GM12878 (cell line): ENCODE measurements at regions not wholly inside any gene's neighbourhood (a gene's known extent, or its start where the extent isn't known, plus 50 kb on each side); places are given as distances from the start of the nearest gene placed in this dataset.

ENCODE experiments used
- ATAC-seq: fragments of 200-7000 bp; cut with Tn5 transposase; 3 replicates; pipeline ENCODE4 v1.9.1; 2020; ENCODE audit warnings: mild to moderate bottlenecking, moderate library complexity
- BruUV-seq: library from RNA; stranded (reverse); fragments of 400-500 nt; replicated peaks from 2 replicates; lab custom pipeline; 2021; lab: Mats Ljungman, UMichigan
- CTCF ChIA-PET: fragments of 300-600 bp; sonication (Branson Sonifier 250); formaldehyde crosslinking; extraction: SDS; loops from one replicate; lab custom pipeline; 2021; ENCODE audit warnings: inconsistent platforms; lab: Yijun Ruan, JAX
- POLR2A ChIA-PET: fragments of 350-600 bp; formaldehyde crosslinking; extraction: SDS; loops from one replicate; lab custom pipeline; 2021; ENCODE audit warnings: inconsistent platforms; lab: Charles Lee
- RAD21 ChIA-PET: fragments of 300-600 bp; sonication (Branson Sonifier 250); formaldehyde crosslinking; loops from one replicate; lab custom pipeline; 2023; ENCODE audit warnings: antibody characterized with exemption; ENCODE audit not compliant: unreplicated experiment; lab: Charles Lee
- SMC1A ChIA-PET: fragments of 300-600 bp; sonication (Branson Sonifier 250); formaldehyde crosslinking; loops from one replicate; lab custom pipeline; 2023; ENCODE audit not compliant: unreplicated experiment, uncharacterized antibody; lab: Charles Lee
- DNase-seq: peaks from one replicate; pipeline ENCODE4 v3.0.0-alpha.2; 2011; ENCODE audit warnings: low read depth, low spot score
- FAIRE-seq: peaks from 3 replicates; lab custom pipeline; 2011; peaks lifted over from hg19 to GRCh38; lab: Jason Lieb, UNC
- H2AFZ ChIP-seq: 2 replicates; pipeline ENCODE4 v1.6.0; 2011; ENCODE audit warnings: low read depth, low read length, control low read depth; ENCODE audit not compliant: control insufficient read depth
- H3K27ac ChIP-seq: 2 replicates; pipeline ENCODE4 v1.5.1; 2011; ENCODE audit warnings: control low read depth; ENCODE audit not compliant: control insufficient read depth, insufficient read depth
- H3K27me3 ChIP-seq, 2 experiments: replicated peaks in 1 of 2; 2 replicates each; pipeline versions ENCODE4 v1.6.0 to v1.6.1; 2011; ENCODE audit warnings: low read length in 1 of 2; ENCODE audit not compliant: control insufficient read depth in 2 of 2, insufficient read depth in 2 of 2
- H3K36me3 ChIP-seq, 2 experiments: 2 replicates each; pipeline ENCODE4 v1.5.1; 2011; ENCODE audit warnings: low read length in 1 of 2; ENCODE audit not compliant: control insufficient read depth in 2 of 2, insufficient read depth in 2 of 2
- H3K4me1 ChIP-seq: 2 replicates; pipeline ENCODE4 v1.6.1; 2011; ENCODE audit warnings: mild to moderate bottlenecking, low read length, moderate library complexity, mixed read lengths; ENCODE audit not compliant: control insufficient read depth, insufficient read depth
- H3K4me2 ChIP-seq: 2 replicates; pipeline ENCODE4 v1.6.0; 2011; ENCODE audit warnings: control low read depth; ENCODE audit not compliant: control insufficient read depth, insufficient read depth
- H3K4me3 ChIP-seq: fragments of 200-600 bp; sonication (generic); 2 replicates; pipeline ENCODE4 v1.5.1; 2016
- H3K79me2 ChIP-seq: 2 replicates; pipeline ENCODE4 v1.6.0; 2011; ENCODE audit warnings: low read length; ENCODE audit not compliant: control insufficient read depth, insufficient read depth
- H3K9ac ChIP-seq: 2 replicates; pipeline ENCODE4 v1.8.0; 2011; ENCODE audit warnings: low read length, control low read depth, mixed read lengths; ENCODE audit not compliant: control insufficient read depth, insufficient read depth
- H3K9me3 ChIP-seq: replicated peaks from 3 replicates; pipeline ENCODE4 v1.5.1; 2011; ENCODE audit warnings: mild to moderate bottlenecking, low read length; ENCODE audit not compliant: control insufficient read depth, insufficient read depth
- H4K20me1 ChIP-seq: 2 replicates; pipeline ENCODE4 v1.6.0; 2011; ENCODE audit not compliant: control insufficient read depth, insufficient read depth
- BMI1 ChIP-seq: fragments of 450-650 bp; IDR thresholded peaks from 2 replicates; pipeline ENCODE4 v1.6.1; 2016; ENCODE audit warnings: mild to moderate bottlenecking, moderate library complexity, borderline replicate concordance
- CREM ChIP-seq: IDR thresholded peaks from 2 replicates; pipeline ENCODE4 v1.6.1; 2014; ENCODE audit warnings: antibody characterized with exemption, low read depth
- MEF2A ChIP-seq: IDR thresholded peaks from 2 replicates; pipeline ENCODE4 v1.6.1; 2011; ENCODE audit warnings: low read depth, mild to moderate bottlenecking, low read length, moderate library complexity; ENCODE audit not compliant: insufficient read depth
- NFXL1 ChIP-seq: fragments of 450-650 bp; IDR thresholded peaks from 2 replicates; pipeline ENCODE4 v1.6.1; 2017; ENCODE audit warnings: antibody characterized with exemption, mild to moderate bottlenecking, borderline replicate concordance
- PRDM15 ChIP-seq: fragments of 450-650 bp; formaldehyde crosslinking; IDR thresholded peaks from 2 replicates; pipeline ENCODE4 v1.4.0; 2020; ENCODE audit warnings: mild to moderate bottlenecking, moderate library complexity
- RELA ChIP-seq: fragments of 450-650 bp; IDR thresholded peaks from 2 replicates; pipeline ENCODE4 v1.8.0; 2014; ENCODE audit warnings: borderline replicate concordance; ENCODE audit not compliant: partially characterized antibody
- SRF ChIP-seq, 2 experiments: IDR thresholded peaks; 2 replicates each; pipeline ENCODE4 v1.6.1; 2011; ENCODE audit warnings: low read depth in 2 of 2, low read length in 2 of 2, mild to moderate bottlenecking in 1 of 2, moderate library complexity in 1 of 2
- STAT3 ChIP-seq: IDR thresholded peaks from 2 replicates; pipeline ENCODE4 v1.6.1; 2011; ENCODE audit warnings: low read depth, low read length, improper control_type of control experiment
- TCF3 ChIP-seq: IDR thresholded peaks from 2 replicates; pipeline ENCODE4 v1.6.1; 2012; ENCODE audit warnings: low read depth, mild to moderate bottlenecking, low read length, borderline replicate concordance; ENCODE audit not compliant: insufficient read depth
- ZBTB4 ChIP-seq: fragments of 450-650 bp; formaldehyde crosslinking; IDR thresholded peaks from 2 replicates; pipeline ENCODE4 v1.4.0; 2022; ENCODE audit warnings: mild to moderate bottlenecking, moderate library complexity
- WGBS: methylation state at CpG from one replicate; pipeline ENCODE4 v1.1.6; 2016; ENCODE audit warnings: low lambda C conversion rate; ENCODE audit not compliant: insufficient replicate concordance, insufficient coverage; ENCODE audit errors: missing lambda C conversion rate; 5-methylcytosine and 5-hydroxymethylcytosine counted together
- in situ Hi-C: fragments of 300-500 bp; cut with MboI; formaldehyde crosslinking; loops from 9 replicates; pipeline ENCODE4 v1.14.3; 2018; ENCODE audit warnings: mixed read lengths
- intact Hi-C: fragments of 100-400 bp; cut with micrococcal nuclease; formaldehyde crosslinking; loops from one replicate; pipeline ENCODE4 v1.14.2; 2022; ENCODE audit not compliant: unreplicated experiment

- no peak overlapping the region for H3K4me3 ChIP-seq
- in situ Hi-C loops, result no loop called here
- H4K20me1 ChIP-seq, result no peaks in the 10 kb centered on the region
- H3K4me1 ChIP-seq, result no peaks in the 10 kb centered on the region
- no peak for TF ChIP-seq CREM
- TF ChIP-seq SRF (IDR thresholded peaks at IDR 0.05; ENCODE audit: low read depth in 2 of 2, low read length in 2 of 2), result no peak
- no peak for TF ChIP-seq ZBTB4 (CRISPR knock-in tag)
- TF ChIP-seq MEF2A, result no peak
- TF ChIP-seq PRDM15 (CRISPR knock-in tag), result no peak
- no peak for TF ChIP-seq NFXL1
- no peak for TF ChIP-seq TCF3
- no peak for TF ChIP-seq BMI1
- TF ChIP-seq STAT3, result no peak
- no peak for TF ChIP-seq RELA
- H2AFZ ChIP-seq, result no peak overlapping the region
- POLR2A ChIA-PET, result no interaction called here
- no peak overlapping the region for H3K4me2 ChIP-seq
- DNase-seq, result no peak
- FAIRE-seq, result no peak
- H3K9ac ChIP-seq, result no peak overlapping the region
- BruUV-seq, result no TSS peak
- ATAC-seq, result no peak
- CTCF ChIA-PET, result interaction anchor here (0.7 kb wide), 1 partner anchor 10 kb away, joined by 3 read pairs; no protein-coding TSS in a partner anchor
- SMC1A ChIA-PET, result no interaction called here
- no peaks in the 10 kb centered on the region for H3K36me3 ChIP-seq
- RAD21 ChIA-PET, result no interaction called here
- 12% methylated on average over 4 of the region's 4 CpGs for WGBS
- intact Hi-C loops, result no loop called here
- H3K79me2 ChIP-seq, result no peaks in the 10 kb centered on the region
- H3K9me3 ChIP-seq, result no peaks in the 10 kb centered on the region
- no peaks in the 10 kb centered on the region for H3K27me3 ChIP-seq
- no peak overlapping the region for H3K27ac ChIP-seq
Observed at GRCh38 chr6:21653323-21653722, 59.8 kb downstream of the SOX4 start.
